ENCODE measurements at regions not wholly inside any gene's neighbourhood (a gene's known extent, or its start where the extent isn't known, plus 50 kb on each side); places are given as distances from the start of the nearest gene placed in this dataset.

- FAIRE-seq (no peak), ATAC-seq (no peak), DNase-seq (ENCODE audit: low spot score) (no peak)
- ChIA-PET CTCF (ENCODE audit: low intra/inter-chr PET ratio, low total read pairs) (no interaction called here), POLR2A (no interaction called here)
- Histone ChIP-seq H4K20me1 (ENCODE audit: insufficient read depth, low read length) (no peaks in the 10 kb centered on the region), H3K27ac (ENCODE audit: extremely low read length, insufficient read depth, low read length) (no peak overlapping the region), H3K27me3 (ENCODE audit: control insufficient read depth in 1 of 2, insufficient read depth in 2 of 2, low read length in 2 of 2) (no peaks in the 10 kb centered on the region), H3K9me3 (ENCODE audit: low read length) (no peaks in the 10 kb centered on the region), H3K9ac (ENCODE audit: insufficient read depth, low read depth, low read length) (no peak overlapping the region), H3K36me3 (replicated peaks in 1 of 2; ENCODE audit: control insufficient read depth in 1 of 2, insufficient read depth in 2 of 2, low read length in 2 of 2) (no peaks in the 10 kb centered on the region), H3K4me2 (ENCODE audit: low read depth, low read length) (no peak overlapping the region), H3K4me1 (ENCODE audit: insufficient read depth, low read length) (no peaks in the 10 kb centered on the region), H3K79me2 (ENCODE audit: insufficient read depth, low read length) (no peaks in the 10 kb centered on the region), H3K4me3 (replicated peaks in 1 of 3; ENCODE audit: insufficient read depth in 1 of 3, low read depth in 2 of 3, low read length in 3 of 3) (no peak overlapping the region), H2AFZ (ENCODE audit: low read length) (no peak overlapping the region)
- intact Hi-C loops (cut with micrococcal nuclease; ENCODE audit: unreplicated experiment) (no loop called here), in situ Hi-C loops (cut with HindIII; ENCODE audit: extremely low pct_ligation_motif_present, low pct_unique_long_range_greater_than_20kb) (no loop called here)
- TF ChIP-seq MAFK (conservative IDR thresholded peaks at IDR 0.05 in 1 of 2, IDR thresholded peaks at IDR 0.05 in 1 of 2; ENCODE audit: low read length in 2 of 2) (peak; percentile 44 to 48; a peak in 3 of 4 replicates), ZNF615 (CRISPR knock-in tag; IDR thresholded peaks at IDR 0.05; ENCODE audit: borderline replicate concordance) (no peak), ZNF768 (CRISPR knock-in tag; IDR thresholded peaks at IDR 0.05) (no peak), TAF15 (IDR thresholded peaks at IDR 0.05; ENCODE audit: low read depth, low read length, poor library complexity, severe bottlenecking) (no peak), MAFF (IDR thresholded peaks at IDR 0.05; ENCODE audit: low read depth, low read length) (peak; percentile 33; the same call in 1 of the 2 replicates), ZFY (CRISPR knock-in tag; IDR thresholded peaks at IDR 0.05) (no peak)
- BruUV-seq (replicated peaks), result no TSS peak
These were observed 643.5 kb upstream of the KLF4 start for GRCh38 chr9:108133101-108133500.

GRCh38 chr9:108130905-108131304, 641.3 kb upstream of the KLF4 start:
- intact Hi-C loops (cut with micrococcal nuclease; ENCODE audit: unreplicated experiment), result no loop called here
- H4K20me1 ChIP-seq (ENCODE audit: insufficient read depth, low read length), result no peaks in the 10 kb centered on the region
- no peak overlapping the region for H3K4me2 ChIP-seq (ENCODE audit: low read depth, low read length)
- H3K36me3 ChIP-seq (replicated peaks in 1 of 2; ENCODE audit: control insufficient read depth in 1 of 2, insufficient read depth in 2 of 2, low read length in 2 of 2), result no peaks in the 10 kb centered on the region
- no TSS peak for BruUV-seq (replicated peaks)
- 54% methylated on average over 2 of the region's 2 CpGs for WGBS (ENCODE audit: low lambda C conversion rate)
- H3K4me1 ChIP-seq (ENCODE audit: insufficient read depth, low read length), result no peaks in the 10 kb centered on the region
- no peak overlapping the region for H3K9ac ChIP-seq (ENCODE audit: insufficient read depth, low read depth, low read length)
- H3K27me3 ChIP-seq (ENCODE audit: control insufficient read depth in 1 of 2, insufficient read depth in 2 of 2, low read length in 2 of 2), result no peaks in the 10 kb centered on the region
- ChIA-PET POLR2A (no interaction called here), CTCF (ENCODE audit: low intra/inter-chr PET ratio, low total read pairs) (no interaction called here)
- H3K79me2 ChIP-seq (ENCODE audit: insufficient read depth, low read length), result no peaks in the 10 kb centered on the region
- H2AFZ ChIP-seq (ENCODE audit: low read length), result no peak overlapping the region
- FAIRE-seq (no peak), ATAC-seq (no peak), DNase-seq (ENCODE audit: low spot score) (no peak)
- in situ Hi-C loops (cut with HindIII; ENCODE audit: extremely low pct_ligation_motif_present, low pct_unique_long_range_greater_than_20kb), result no loop called here
- H3K4me3 ChIP-seq (replicated peaks in 1 of 3; ENCODE audit: insufficient read depth in 1 of 3, low read depth in 2 of 3, low read length in 3 of 3), result no peak overlapping the region
- H3K27ac ChIP-seq (ENCODE audit: extremely low read length, insufficient read depth, low read length), result no peak overlapping the region
- no peaks in the 10 kb centered on the region for H3K9me3 ChIP-seq (ENCODE audit: low read length)
- TF ChIP-seq TEAD3 (CRISPR knock-in tag; optimal IDR thresholded peaks at IDR 0.05; ENCODE audit: borderline replicate concordance) (no peak), TGIF2 (CRISPR knock-in tag; IDR thresholded peaks at IDR 0.05) (no peak), SOX13 (IDR thresholded peaks at IDR 0.05) (no peak), SOX13 (CRISPR knock-in tag; conservative IDR thresholded peaks at IDR 0.05 in 1 of 2, IDR thresholded peaks at IDR 0.05 in 1 of 2) (no peak), ZNF563 (CRISPR knock-in tag; IDR thresholded peaks at IDR 0.05) (no peak), ZNF549 (CRISPR knock-in tag; IDR thresholded peaks at IDR 0.05) (no peak), MTERF4 (CRISPR knock-in tag; IDR thresholded peaks at IDR 0.05) (no peak), ZNF800 (CRISPR knock-in tag; IDR thresholded peaks at IDR 0.05) (no peak), MEIS2 (CRISPR knock-in tag; IDR thresholded peaks at IDR 0.05) (no peak), SP5 (CRISPR knock-in tag; IDR thresholded peaks at IDR 0.05; ENCODE audit: borderline replicate concordance, low read depth) (no peak), CSRNP1 (CRISPR knock-in tag; IDR thresholded peaks at IDR 0.05) (no peak)

Measured in HepG2 (cell line).